Keratinocyte (primary cell): ENCODE measurements at regions not wholly inside any gene's neighbourhood (a gene's known extent, or its start where the extent isn't known, plus 50 kb on each side); places are given as distances from the start of the nearest gene placed in this dataset.

ENCODE experiments used
- DNase-seq: peaks from one replicate; pipeline ENCODE4 v3.0.0-alpha.2; 2011; ENCODE audit warnings: low read depth, missing footprints, low spot score
- FAIRE-seq: peaks from 2 replicates; lab custom pipeline; 2011; peaks lifted over from hg19 to GRCh38; lab: Jason Lieb, UNC
- H2AFZ ChIP-seq: 2 replicates; pipeline ENCODE4 v1.6.0; 2012; ENCODE audit warnings: low read length, control low read depth, inconsistent platforms; ENCODE audit not compliant: control insufficient read depth
- H3K27ac ChIP-seq: 2 replicates; pipeline ENCODE4 v1.5.1; 2011; ENCODE audit warnings: low read length; ENCODE audit not compliant: control insufficient read depth, insufficient read depth
- H3K27me3 ChIP-seq: 3 replicates; pipeline ENCODE4 v1.6.0; 2011; ENCODE audit warnings: low read length; ENCODE audit not compliant: control insufficient read depth, insufficient read depth; ENCODE audit errors: extremely low read depth
- H3K36me3 ChIP-seq, 2 experiments: 2 replicates in 1 of 2; 3 replicates in 1 of 2; pipeline ENCODE4 v1.5.1; 2011; ENCODE audit warnings: low read length in 2 of 2, mild to moderate bottlenecking in 1 of 2; ENCODE audit not compliant: control insufficient read depth in 2 of 2, insufficient read depth in 2 of 2; ENCODE audit errors: extremely low read depth in 1 of 2
- H3K4me1 ChIP-seq: 3 replicates; pipeline ENCODE4 v1.5.1; 2011; ENCODE audit warnings: low read length; ENCODE audit not compliant: control insufficient read depth, insufficient read depth; ENCODE audit errors: extremely low read depth
- H3K4me2 ChIP-seq: 3 replicates; pipeline ENCODE4 v1.6.0; 2011; ENCODE audit warnings: low read depth, low read length; ENCODE audit not compliant: control insufficient read depth, insufficient read depth; ENCODE audit errors: extremely low read depth
- H3K4me3 ChIP-seq, 3 experiments: fragments of 200-600 bp in 1 of 3; sonication (generic) in 1 of 3; 2 replicates in 2 of 3; 3 replicates in 1 of 3; pipeline ENCODE4 v1.5.1; 2011 to 2016; ENCODE audit warnings: low read length in 3 of 3, mild to moderate bottlenecking in 3 of 3, control low read depth in 2 of 3, inconsistent platforms in 1 of 3, low read depth in 1 of 3, mixed read lengths in 1 of 3, mixed run types in 1 of 3, moderate library complexity in 1 of 3; ENCODE audit not compliant: control insufficient read depth in 2 of 3, insufficient read depth in 2 of 3; ENCODE audit errors: extremely low read depth in 1 of 3
- H3K79me2 ChIP-seq: 2 replicates; pipeline ENCODE4 v1.6.0; 2012; ENCODE audit warnings: low read length; ENCODE audit not compliant: control insufficient read depth, insufficient read depth
- H3K9ac ChIP-seq: 3 replicates; pipeline ENCODE4 v1.6.0; 2011; ENCODE audit warnings: low read length; ENCODE audit not compliant: control insufficient read depth, insufficient read depth; ENCODE audit errors: extremely low read depth
- H3K9me1 ChIP-seq: 3 replicates; pipeline ENCODE4 v1.6.0; 2011; ENCODE audit warnings: low read length; ENCODE audit not compliant: control insufficient read depth, insufficient read depth; ENCODE audit errors: extremely low read depth
- H3K9me3 ChIP-seq: 2 replicates; pipeline ENCODE4 v1.5.1; 2012; ENCODE audit warnings: low read depth, low read length; ENCODE audit not compliant: control insufficient read depth
- H4K20me1 ChIP-seq: 3 replicates; pipeline ENCODE4 v1.6.0; 2011; ENCODE audit warnings: low read length; ENCODE audit not compliant: control insufficient read depth, insufficient read depth; ENCODE audit errors: extremely low read depth
- EZH2 ChIP-seq: IDR thresholded peaks from one replicate; pipeline ENCODE4 v1.6.1; 2012; ENCODE audit warnings: inconsistent platforms, mild to moderate bottlenecking, low read length, moderate library complexity
- dilution Hi-C: fragments of 300-500 bp; cut with MboI; formaldehyde crosslinking; loops from one replicate; pipeline ENCODE4 v1.7.0; 2020; ENCODE audit warnings: low sequenced_read_pairs; ENCODE audit not compliant: extremely low pct_ligation_motif_present
- TF ChIP-seq, protein P1 (sequence below), 3 experiments: IDR thresholded peaks in 1 of 3; conservative IDR thresholded peaks in 1 of 3; optimal IDR thresholded peaks in 1 of 3; 2 replicates in 2 of 3; 3 replicates in 1 of 3; pipeline versions ENCODE3 to v1.5.1; 2011; ENCODE audit warnings: low read length in 3 of 3, mild to moderate bottlenecking in 3 of 3, moderate library complexity in 2 of 3, control low read depth in 1 of 3, inconsistent platforms in 1 of 3; ENCODE audit not compliant: insufficient read depth in 2 of 3; ENCODE audit errors: extremely low read depth in 1 of 3

DNA sequence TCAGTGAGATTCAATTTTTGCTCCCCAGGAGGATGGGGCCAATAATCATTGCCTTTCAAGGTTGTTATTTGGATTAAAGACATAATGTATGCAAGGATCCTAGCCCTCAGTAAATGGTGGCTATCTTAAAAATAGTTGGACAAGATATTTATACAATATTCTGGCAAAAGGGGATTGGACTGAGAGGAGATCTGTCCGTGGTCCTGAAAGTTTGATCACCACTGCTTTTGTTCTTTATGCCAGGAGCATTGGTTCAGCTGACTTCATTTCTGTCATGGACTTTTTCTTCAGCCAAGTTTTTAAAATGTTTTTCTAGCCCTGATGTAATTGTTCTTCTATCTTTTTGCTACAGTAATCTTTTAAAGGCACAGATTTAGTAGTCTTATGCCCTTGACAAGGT is 70.2 kb upstream of the TCL1A start:
- H4K20me1 ChIP-seq: no peaks in the 10 kb centered on the region
- H3K9ac ChIP-seq: no peak overlapping the region
- no peaks in the 10 kb centered on the region for H3K27me3 ChIP-seq
- no peak for DNase-seq
- H3K4me3 ChIP-seq: no peak overlapping the region
- H2AFZ ChIP-seq: no peak overlapping the region
- no peaks in the 10 kb centered on the region for H3K9me1 ChIP-seq
- no peak overlapping the region for H3K4me2 ChIP-seq
- dilution Hi-C loops: no loop called here
- H3K79me2 ChIP-seq: no peaks in the 10 kb centered on the region
- FAIRE-seq: no peak
- no peak overlapping the region for H3K27ac ChIP-seq
- no peaks in the 10 kb centered on the region for H3K9me3 ChIP-seq
- TF ChIP-seq EZH2: no peak
- TF ChIP-seq, protein P1, sequence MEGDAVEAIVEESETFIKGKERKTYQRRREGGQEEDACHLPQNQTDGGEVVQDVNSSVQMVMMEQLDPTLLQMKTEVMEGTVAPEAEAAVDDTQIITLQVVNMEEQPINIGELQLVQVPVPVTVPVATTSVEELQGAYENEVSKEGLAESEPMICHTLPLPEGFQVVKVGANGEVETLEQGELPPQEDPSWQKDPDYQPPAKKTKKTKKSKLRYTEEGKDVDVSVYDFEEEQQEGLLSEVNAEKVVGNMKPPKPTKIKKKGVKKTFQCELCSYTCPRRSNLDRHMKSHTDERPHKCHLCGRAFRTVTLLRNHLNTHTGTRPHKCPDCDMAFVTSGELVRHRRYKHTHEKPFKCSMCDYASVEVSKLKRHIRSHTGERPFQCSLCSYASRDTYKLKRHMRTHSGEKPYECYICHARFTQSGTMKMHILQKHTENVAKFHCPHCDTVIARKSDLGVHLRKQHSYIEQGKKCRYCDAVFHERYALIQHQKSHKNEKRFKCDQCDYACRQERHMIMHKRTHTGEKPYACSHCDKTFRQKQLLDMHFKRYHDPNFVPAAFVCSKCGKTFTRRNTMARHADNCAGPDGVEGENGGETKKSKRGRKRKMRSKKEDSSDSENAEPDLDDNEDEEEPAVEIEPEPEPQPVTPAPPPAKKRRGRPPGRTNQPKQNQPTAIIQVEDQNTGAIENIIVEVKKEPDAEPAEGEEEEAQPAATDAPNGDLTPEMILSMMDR (optimal IDR thresholded peaks at IDR 0.05 in 1 of 3, IDR thresholded peaks at IDR 0.05 in 1 of 3, conservative IDR thresholded peaks at IDR 0.05 in 1 of 3; ENCODE audit: extremely low read depth in 1 of 3, insufficient read depth in 2 of 3, low read length in 3 of 3): no peak
- no peaks in the 10 kb centered on the region for H3K4me1 ChIP-seq
- H3K36me3 ChIP-seq: no peaks in the 10 kb centered on the region

DNA sequence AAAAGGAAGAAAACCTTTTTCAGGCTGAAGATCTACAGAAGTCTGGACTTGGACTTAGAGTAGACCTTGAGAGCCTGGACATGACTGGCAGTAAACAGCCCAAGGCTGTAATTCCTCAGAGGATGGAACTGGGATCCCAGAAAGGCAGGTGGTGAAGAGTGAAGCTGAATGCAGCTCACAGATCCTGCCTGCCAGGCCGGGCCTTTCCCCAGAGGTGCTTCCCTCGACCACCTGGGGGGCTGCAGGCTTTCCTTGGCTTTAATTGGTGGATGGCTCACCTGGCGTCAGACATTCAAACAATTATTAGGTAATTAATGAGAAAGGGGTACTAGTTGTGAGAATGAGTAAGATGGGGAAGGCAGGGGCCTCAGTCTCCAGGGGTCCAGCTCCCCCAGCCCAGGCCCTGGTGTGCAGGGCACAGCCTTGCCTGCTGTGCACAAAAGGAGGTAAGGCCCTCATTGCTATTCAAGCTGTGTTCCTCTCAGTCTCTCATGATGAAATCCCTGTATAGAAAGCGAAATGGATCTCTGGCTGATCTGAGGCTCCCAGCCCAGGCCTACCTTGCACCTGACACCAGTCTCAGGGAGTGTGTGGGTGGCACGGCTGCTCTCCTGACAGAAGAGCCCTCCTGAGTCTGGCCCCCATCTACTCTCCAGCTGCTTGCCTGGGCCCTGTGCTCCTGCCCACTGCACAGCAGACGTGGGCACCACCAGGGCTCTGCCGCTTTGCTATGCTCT is 63.0 kb upstream of the TCL1A start:
- Histone ChIP-seq H3K27ac (no peak overlapping the region), H3K9me3 (no peaks in the 10 kb centered on the region), H4K20me1 (no peaks in the 10 kb centered on the region), H3K27me3 (no peaks in the 10 kb centered on the region), H3K36me3 (no peaks in the 10 kb centered on the region), H2AFZ (no peak overlapping the region), H3K79me2 (no peaks in the 10 kb centered on the region), H3K4me1 (no peaks in the 10 kb centered on the region), H3K9ac (no peak overlapping the region), H3K4me3 (no peak overlapping the region), H3K9me1 (no peaks in the 10 kb centered on the region), H3K4me2 (no peak overlapping the region)
- DNase-seq (no peak), FAIRE-seq (no peak)
- dilution Hi-C loops: no loop called here
- TF ChIP-seq EZH2: no peak
- TF ChIP-seq, protein P1 (optimal IDR thresholded peaks at IDR 0.05 in 1 of 3, IDR thresholded peaks at IDR 0.05 in 1 of 3, conservative IDR thresholded peaks at IDR 0.05 in 1 of 3; ENCODE audit: extremely low read depth in 1 of 3, insufficient read depth in 2 of 3, low read length in 3 of 3): no peak
